ENCODE measurements at regions not wholly inside any gene's neighbourhood (a gene's known extent, or its start where the extent isn't known, plus 50 kb on each side); places are given as distances from the start of the nearest gene placed in this dataset.
"Not testable (repeated sequence)": the region's sequence is repeated elsewhere in the genome, so short reads cannot be mapped to it uniquely, and the experiment has no call there.

- DNase-seq: not testable (repeated sequence)
Observed at GRCh38 chr2:33906129-33906528, 307.0 kb upstream of the FAM98A start.

GRCh38 chr2:33904801-33905200, 305.7 kb upstream of the FAM98A start:
- no peak for DNase-seq

- DNase-seq: no peak
Observed at GRCh38 chr2:33903701-33904100, 304.6 kb upstream of the FAM98A start.

- no peak for DNase-seq
Observed at GRCh38 chr2:33903215-33903614, 304.1 kb upstream of the FAM98A start.

- DNase-seq: no peak
Observed at GRCh38 chr2:33900610-33901009, 301.5 kb upstream of the FAM98A start.

- no peak for DNase-seq
Observed at GRCh38 chr2:33897741-33898140, 298.6 kb upstream of the FAM98A start.

- DNase-seq: no peak
Observed at GRCh38 chr2:33893824-33894223, 294.7 kb upstream of the FAM98A start.

- DNase-seq: no peak
Observed at GRCh38 chr2:33891616-33892015, 292.5 kb upstream of the FAM98A start.

- no peak for DNase-seq
Observed at GRCh38 chr2:33890686-33891085, 291.6 kb upstream of the FAM98A start.

GRCh38 chr2:33877348-33878016, 278.4 kb upstream of the FAM98A start:
- no peak for DNase-seq

GRCh38 chr2:33873076-33873605, 274.0 kb upstream of the FAM98A start:
- DNase-seq: no peak

- no peak for DNase-seq
Observed at GRCh38 chr2:33859811-33860461, 260.8 kb upstream of the FAM98A start.

GRCh38 chr2:33859176-33859575, 260.1 kb upstream of the FAM98A start:
- DNase-seq: no peak

- no peak for DNase-seq
Observed at GRCh38 chr2:33848486-33848885, 249.4 kb upstream of the FAM98A start.

GRCh38 chr2:33839791-33840190, 240.7 kb upstream of the FAM98A start:
- DNase-seq: no peak

- no peak for DNase-seq
Observed at GRCh38 chr2:33836628-33837027, 237.5 kb upstream of the FAM98A start.

GRCh38 chr2:33835911-33836310, 236.8 kb upstream of the FAM98A start:
- no peak for DNase-seq

- DNase-seq: no peak
Observed at GRCh38 chr2:33822964-33823363, 223.9 kb upstream of the FAM98A start.

- no peak for DNase-seq
Observed at GRCh38 chr2:33812707-33813106, 213.6 kb upstream of the FAM98A start.

GRCh38 chr2:33810046-33810835, 211.1 kb upstream of the FAM98A start:
- no peak for DNase-seq

- no peak for DNase-seq
Observed at GRCh38 chr2:33806041-33806440, 206.9 kb upstream of the FAM98A start.

GRCh38 chr2:33804155-33804554, 205.1 kb upstream of the FAM98A start:
- no peak for DNase-seq

GRCh38 chr2:33796511-33796910, 197.4 kb upstream of the FAM98A start:
- no peak for DNase-seq

GRCh38 chr2:33791625-33792024, 192.5 kb upstream of the FAM98A start:
- no peak for DNase-seq

Measured in CD4-positive, alpha-beta T cell treated with Interleukin-17A for 1 hour (primary cell).